Fibroblast of lung (primary cell): ENCODE measurements at regions not wholly inside any gene's neighbourhood (a gene's known extent, or its start where the extent isn't known, plus 50 kb on each side); places are given as distances from the start of the nearest gene placed in this dataset.

ENCODE experiments used
- DNase-seq, 2 donors: peaks; one replicate each; pipeline versions ENCODE4 v3.0.0 to v3.0.0-alpha.2; 2010; ENCODE audit warnings: low read depth in 2 of 2
- H2AFZ ChIP-seq: 2 replicates; pipeline ENCODE4 v1.5.1; 2012; ENCODE audit warnings: low read length, control low read depth, inconsistent platforms
- H3K27ac ChIP-seq: 2 replicates; pipeline ENCODE4 v1.5.1; 2011; ENCODE audit warnings: low read length, control low read depth; ENCODE audit not compliant: insufficient read depth
- H3K27me3 ChIP-seq: 2 replicates; pipeline ENCODE4 v1.5.1; 2011; ENCODE audit warnings: mild to moderate bottlenecking, low read length; ENCODE audit not compliant: control insufficient read depth, insufficient read depth
- H3K36me3 ChIP-seq: 2 replicates; pipeline ENCODE4 v1.5.1; 2011; ENCODE audit warnings: low read length; ENCODE audit not compliant: control insufficient read depth, insufficient read depth
- H3K4me1 ChIP-seq: 2 replicates; pipeline ENCODE4 v1.5.1; 2011; ENCODE audit warnings: low read length; ENCODE audit not compliant: control insufficient read depth, insufficient read depth; ENCODE audit errors: extremely low read depth
- H3K4me2 ChIP-seq: 2 replicates; pipeline ENCODE4 v1.5.1; 2011; ENCODE audit warnings: low read length, control low read depth; ENCODE audit not compliant: insufficient read depth; ENCODE audit errors: extremely low read depth
- H3K4me3 ChIP-seq, 4 experiments: fragments of 200-600 bp in 1 of 4; sonication (generic) in 1 of 4; replicated peaks in 1 of 4; 2 replicates each; pipeline ENCODE4 v1.5.1; 2011 to 2016; ENCODE audit warnings: low read length in 4 of 4, low read depth in 3 of 4, mild to moderate bottlenecking in 3 of 4, control low read depth in 2 of 4, inconsistent platforms in 1 of 4, mixed read lengths in 1 of 4; ENCODE audit not compliant: insufficient read depth in 1 of 4; ENCODE audit errors: control extremely low read depth in 1 of 4
- H3K79me2 ChIP-seq: 2 replicates; pipeline ENCODE4 v1.5.1; 2012; ENCODE audit warnings: mild to moderate bottlenecking, low read length, inconsistent platforms; ENCODE audit not compliant: control insufficient read depth, insufficient read depth
- H3K9ac ChIP-seq: 2 replicates; pipeline ENCODE4 v1.5.1; 2011; ENCODE audit warnings: mild to moderate bottlenecking, low read length, control low read depth; ENCODE audit not compliant: insufficient read depth
- H3K9me3 ChIP-seq: 2 replicates; pipeline ENCODE4 v1.5.1; 2012; ENCODE audit warnings: low read depth, low read length; ENCODE audit not compliant: control insufficient read depth, insufficient read depth
- H4K20me1 ChIP-seq: 2 replicates; pipeline ENCODE4 v1.5.1; 2011; ENCODE audit warnings: low read length; ENCODE audit not compliant: control insufficient read depth, insufficient read depth; ENCODE audit errors: extremely low read depth
- CTCF ChIP-seq, 2 donors: IDR thresholded peaks in 1 of 2; conservative IDR thresholded peaks in 1 of 2; 1 replicate in 1 of 2; 2 replicates in 1 of 2; pipeline ENCODE4 v1.5.1; 2011 to 2012; ENCODE audit warnings: low read length in 2 of 2, control low read depth in 1 of 2, inconsistent platforms in 1 of 2, low read depth in 1 of 2, mild to moderate bottlenecking in 1 of 2
- EZH2 ChIP-seq: IDR thresholded peaks from 2 replicates; pipeline ENCODE4 v1.5.1; 2012; ENCODE audit warnings: low read length, control low read depth, mild to moderate bottlenecking; ENCODE audit errors: missing control alignments

- Histone ChIP-seq H3K79me2 (no peaks in the 10 kb centered on the region), H3K9ac (no peak overlapping the region), H3K27ac (no peak overlapping the region), H3K27me3 (peaks cover 2% of the 10 kb centered on the region), H3K4me3 (no peak overlapping the region), H3K36me3 (no peaks in the 10 kb centered on the region), H3K4me1 (no peaks in the 10 kb centered on the region), H3K4me2 (no peak overlapping the region), H4K20me1 (no peaks in the 10 kb centered on the region), H3K9me3 (no peaks in the 10 kb centered on the region), H2AFZ (no peak overlapping the region)
- no peak for DNase-seq
- no peak for TF ChIP-seq CTCF (conservative IDR thresholded peaks at IDR 0.05 in 1 of 2, IDR thresholded peaks at IDR 0.05 in 1 of 2; ENCODE audit: low read depth in 1 of 2, low read length in 2 of 2)
- TF ChIP-seq EZH2, result no peak
These were observed 63.8 kb downstream of the CALML3 start for GRCh38 chr10:5588603-5589002.
